Chondrocyte (in vitro differentiated cells): ENCODE measurements at regions not wholly inside any gene's neighbourhood (a gene's known extent, or its start where the extent isn't known, plus 50 kb on each side); places are given as distances from the start of the nearest gene placed in this dataset.

Experiments
- DNase-seq: peaks from one replicate; pipeline ENCODE4 v3.0.0; 2021; ENCODE audit warnings: mixed read lengths, low spot score
- H3K27ac Mint-ChIP-seq: one replicate; pipeline ENCODE4 v1.8.0; 2021; ENCODE audit warnings: mild to moderate bottlenecking, moderate library complexity, mixed read lengths; ENCODE audit not compliant: unreplicated experiment
- H3K27me3 Mint-ChIP-seq: 2 replicates; pipeline ENCODE4 v1.8.0; 2021; ENCODE audit warnings: low read depth, mixed read lengths
- H3K36me3 Mint-ChIP-seq: 2 replicates; pipeline ENCODE4 v1.8.0; 2021; ENCODE audit warnings: low read depth, mixed read lengths
- H3K4me1 Mint-ChIP-seq: 2 replicates; pipeline ENCODE4 v1.8.0; 2021; ENCODE audit warnings: low read depth, mild to moderate bottlenecking, mixed read lengths
- H3K4me3 Mint-ChIP-seq: one replicate; pipeline ENCODE4 v1.8.0; 2021; ENCODE audit warnings: mild to moderate bottlenecking, moderate library complexity, mixed read lengths; ENCODE audit not compliant: unreplicated experiment
- H3K9me3 Mint-ChIP-seq: 2 replicates; pipeline ENCODE4 v1.8.0; 2021; ENCODE audit warnings: low read depth, mixed read lengths
- TF ChIP-seq, protein P1 (sequence below): fragments of 200-600 bp; sonication (generic); IDR thresholded peaks from 2 replicates; pipeline ENCODE4 v1.5.0; 2021; ENCODE audit warnings: antibody characterized with exemption, mild to moderate bottlenecking, moderate library complexity

GRCh38 chrX:124208660-124209059 is 123.8 kb upstream of the TEX13D start:
- TF ChIP-seq, protein P1, sequence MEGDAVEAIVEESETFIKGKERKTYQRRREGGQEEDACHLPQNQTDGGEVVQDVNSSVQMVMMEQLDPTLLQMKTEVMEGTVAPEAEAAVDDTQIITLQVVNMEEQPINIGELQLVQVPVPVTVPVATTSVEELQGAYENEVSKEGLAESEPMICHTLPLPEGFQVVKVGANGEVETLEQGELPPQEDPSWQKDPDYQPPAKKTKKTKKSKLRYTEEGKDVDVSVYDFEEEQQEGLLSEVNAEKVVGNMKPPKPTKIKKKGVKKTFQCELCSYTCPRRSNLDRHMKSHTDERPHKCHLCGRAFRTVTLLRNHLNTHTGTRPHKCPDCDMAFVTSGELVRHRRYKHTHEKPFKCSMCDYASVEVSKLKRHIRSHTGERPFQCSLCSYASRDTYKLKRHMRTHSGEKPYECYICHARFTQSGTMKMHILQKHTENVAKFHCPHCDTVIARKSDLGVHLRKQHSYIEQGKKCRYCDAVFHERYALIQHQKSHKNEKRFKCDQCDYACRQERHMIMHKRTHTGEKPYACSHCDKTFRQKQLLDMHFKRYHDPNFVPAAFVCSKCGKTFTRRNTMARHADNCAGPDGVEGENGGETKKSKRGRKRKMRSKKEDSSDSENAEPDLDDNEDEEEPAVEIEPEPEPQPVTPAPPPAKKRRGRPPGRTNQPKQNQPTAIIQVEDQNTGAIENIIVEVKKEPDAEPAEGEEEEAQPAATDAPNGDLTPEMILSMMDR = no peak
- no peak overlapping the region for H3K4me3 Mint-ChIP-seq
- no peaks in the 10 kb centered on the region for H3K4me1 Mint-ChIP-seq
- H3K27ac Mint-ChIP-seq = no peak overlapping the region
- no peaks in the 10 kb centered on the region for H3K27me3 Mint-ChIP-seq
- H3K36me3 Mint-ChIP-seq = no peaks in the 10 kb centered on the region
- peaks cover 7% of the 10 kb centered on the region for H3K9me3 Mint-ChIP-seq
- DNase-seq = no peak

GRCh38 chrX:124209792-124210576 is 122.5 kb upstream of the TEX13D start:
- Mint-ChIP-seq H3K4me1 (no peaks in the 10 kb centered on the region), H3K27me3 (no peaks in the 10 kb centered on the region), H3K27ac (no peak overlapping the region), H3K4me3 (no peak overlapping the region), H3K36me3 (no peaks in the 10 kb centered on the region), H3K9me3 (no peaks in the 10 kb centered on the region)
- no peak for DNase-seq
- TF ChIP-seq, protein P1 = no peak

- Mint-ChIP-seq H3K27ac (no peak overlapping the region), H3K4me1 (no peaks in the 10 kb centered on the region), H3K36me3 (no peaks in the 10 kb centered on the region), H3K9me3 (no peaks in the 10 kb centered on the region), H3K27me3 (no peaks in the 10 kb centered on the region), H3K4me3 (no peak overlapping the region)
- no peak for DNase-seq
- TF ChIP-seq, protein P1 = peak; percentile 78
Observed at GRCh38 chrX:124211312-124211942, 121.0 kb upstream of the TEX13D start.

GRCh38 chrX:124212622-124213021 is 119.8 kb upstream of the TEX13D start:
- H3K27me3 Mint-ChIP-seq = no peaks in the 10 kb centered on the region
- H3K4me3 Mint-ChIP-seq = no peak overlapping the region
- TF ChIP-seq, protein P1 = no peak
- no peak for DNase-seq
- H3K9me3 Mint-ChIP-seq = no peaks in the 10 kb centered on the region
- H3K27ac Mint-ChIP-seq = no peak overlapping the region
- no peaks in the 10 kb centered on the region for H3K36me3 Mint-ChIP-seq
- H3K4me1 Mint-ChIP-seq = peaks cover 4% of the 10 kb centered on the region

DNA sequence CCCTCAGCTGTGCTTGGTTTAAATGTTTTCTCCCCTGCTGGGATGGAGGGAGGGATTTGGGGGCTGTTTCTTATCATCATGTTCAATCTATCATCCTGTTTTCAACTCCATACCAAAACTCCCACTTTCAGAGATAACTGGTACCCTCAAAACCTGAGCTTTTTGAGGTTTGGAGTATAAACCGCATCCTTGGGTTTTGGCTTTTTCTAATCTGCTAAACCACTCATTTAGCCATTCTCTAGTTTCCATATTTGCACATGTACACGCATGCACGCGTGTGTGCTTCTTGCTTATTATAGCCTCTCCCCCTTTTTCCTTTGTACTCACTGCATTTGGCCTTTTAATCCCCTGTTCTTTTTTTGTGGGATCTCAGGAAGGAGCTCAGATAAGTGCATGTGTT is 116.7 kb upstream of the TEX13D start:
- Mint-ChIP-seq H3K27me3 (no peaks in the 10 kb centered on the region), H3K9me3 (no peaks in the 10 kb centered on the region), H3K4me1 (peaks cover 16% of the 10 kb centered on the region), H3K4me3 (no peak overlapping the region), H3K27ac (no peak overlapping the region), H3K36me3 (no peaks in the 10 kb centered on the region)
- DNase-seq = no peak
- TF ChIP-seq, protein P1 = no peak
